HepG2 (cell line): ENCODE measurements at regions not wholly inside any gene's neighbourhood (a gene's known extent, or its start where the extent isn't known, plus 50 kb on each side); places are given as distances from the start of the nearest gene placed in this dataset.

Experiments used
- ATAC-seq: fragments of 200-7000 bp; cut with Tn5 transposase; 3 replicates; pipeline ENCODE4 v1.9.1; 2020; ENCODE audit warnings: mild to moderate bottlenecking, moderate library complexity
- BruUV-seq: library from RNA; stranded (reverse); fragments of 400-500 nt; replicated peaks from 2 replicates; lab custom pipeline; 2021; lab: Mats Ljungman, UMichigan
- CTCF ChIA-PET: fragments of 300-600 bp; formaldehyde crosslinking; extraction: SDS; loops from one replicate; lab custom pipeline; 2021; ENCODE audit warnings: low total read pairs, inconsistent platforms, low intra/inter-chr PET ratio; lab: Yijun Ruan, JAX
- POLR2A ChIA-PET: fragments of 350-600 bp; sonication (Branson Sonifier 250); formaldehyde crosslinking; loops from one replicate; lab custom pipeline; 2020; ENCODE audit warnings: antibody characterized with exemption, inconsistent platforms; lab: Yijun Ruan, JAX
- DNase-seq: peaks from one replicate; pipeline ENCODE4 v3.0.0-alpha.2; 2015; ENCODE audit warnings: low spot score
- FAIRE-seq: peaks from 3 replicates; lab custom pipeline; 2011; peaks lifted over from hg19 to GRCh38; lab: Jason Lieb, UNC
- H2AFZ ChIP-seq: one replicate; pipeline ENCODE4 v1.6.1; 2011; ENCODE audit warnings: low read length, inconsistent platforms
- H3K27ac ChIP-seq: fragments of 300-600 bp; 3 replicates; pipeline ENCODE4 v1.8.0; 2011; ENCODE audit warnings: mixed run types, mild to moderate bottlenecking, mixed read lengths, low read length, inconsistent platforms; ENCODE audit not compliant: insufficient read depth; ENCODE audit errors: extremely low read length
- H3K27me3 ChIP-seq, 2 experiments: fragments of 200-600 bp in 1 of 2; 2 replicates in 1 of 2; 3 replicates in 1 of 2; pipeline versions ENCODE4 v1.6.0 to v1.8.0; 2011; ENCODE audit warnings: low read length in 2 of 2, mild to moderate bottlenecking in 2 of 2, moderate library complexity in 2 of 2, inconsistent platforms in 1 of 2; ENCODE audit not compliant: insufficient read depth in 2 of 2, control insufficient read depth in 1 of 2
- H3K36me3 ChIP-seq, 2 experiments: fragments of 200-600 bp in 1 of 2; replicated peaks in 1 of 2; 2 replicates in 1 of 2; 3 replicates in 1 of 2; pipeline versions ENCODE4 v1.5.1 to v1.8.0; 2011; ENCODE audit warnings: low read length in 2 of 2, inconsistent platforms in 1 of 2; ENCODE audit not compliant: insufficient read depth in 2 of 2, control insufficient read depth in 1 of 2
- H3K4me1 ChIP-seq: 2 replicates; pipeline ENCODE4 v1.5.1; 2012; ENCODE audit warnings: low read length, inconsistent platforms; ENCODE audit not compliant: insufficient read depth
- H3K4me2 ChIP-seq: 2 replicates; pipeline ENCODE4 v1.6.0; 2011; ENCODE audit warnings: low read depth, low read length, inconsistent platforms
- H3K4me3 ChIP-seq, 3 experiments: fragments of 200-600 bp in 1 of 3; sonication (generic), shearing (Covaris generic) in 1 of 3; replicated peaks in 1 of 3; 2 replicates each; pipeline ENCODE4 v1.5.1; 2011 to 2016; ENCODE audit warnings: low read length in 3 of 3, inconsistent platforms in 2 of 3, low read depth in 2 of 3, mild to moderate bottlenecking in 2 of 3, control low read depth in 1 of 3, mixed read lengths in 1 of 3; ENCODE audit not compliant: insufficient read depth in 1 of 3
- H3K79me2 ChIP-seq: one replicate; pipeline ENCODE4 v1.6.1; 2011; ENCODE audit warnings: low read length, inconsistent platforms; ENCODE audit not compliant: insufficient read depth
- H3K9ac ChIP-seq: 2 replicates; pipeline ENCODE4 v1.6.0; 2011; ENCODE audit warnings: mild to moderate bottlenecking, low read depth, low read length, inconsistent platforms; ENCODE audit not compliant: insufficient read depth
- H3K9me3 ChIP-seq: 2 replicates; pipeline ENCODE4 v1.5.1; 2012; ENCODE audit warnings: mild to moderate bottlenecking, low read length
- H4K20me1 ChIP-seq: 2 replicates; pipeline ENCODE4 v1.6.0; 2011; ENCODE audit warnings: inconsistent platforms, mild to moderate bottlenecking, low read length, moderate library complexity; ENCODE audit not compliant: insufficient read depth
- CCAR2 ChIP-seq: fragments of 200-400 bp; formaldehyde crosslinking; optimal IDR thresholded peaks from 2 replicates; pipeline ENCODE3; 2018; ENCODE audit warnings: low read depth, mild to moderate bottlenecking, low read length, moderate library complexity
- LCORL ChIP-seq, 2 experiments: fragments of 450-650 bp in 1 of 2; sonication (generic) in 1 of 2; formaldehyde crosslinking in 1 of 2; IDR thresholded peaks; 2 replicates each; pipeline versions ENCODE4 v1.5.0 to v1.6.1; 2017 to 2020; ENCODE audit warnings: antibody characterized with exemption in 1 of 2, missing genetic modification reagents in 1 of 2
- SMARCC2 ChIP-seq: fragments of 450-650 bp; IDR thresholded peaks from 2 replicates; pipeline ENCODE4 v1.6.1; 2017; ENCODE audit warnings: antibody characterized with exemption, mild to moderate bottlenecking
- THAP9 ChIP-seq: sonication (generic); formaldehyde crosslinking; IDR thresholded peaks from 2 replicates; pipeline ENCODE4; 2020; ENCODE audit warnings: missing genetic modification reagents, mild to moderate bottlenecking, borderline replicate concordance
- ZNF121 ChIP-seq: sonication (generic); formaldehyde crosslinking; IDR thresholded peaks from 2 replicates; pipeline ENCODE4 v1.5.0; 2020; ENCODE audit warnings: mild to moderate bottlenecking, missing genetic modification reagents
- in situ Hi-C: cut with HindIII; loops from 2 replicates; pipeline ENCODE4 v1.10.0; 2017; ENCODE audit warnings: low pct_unique_long_range_greater_than_20kb; ENCODE audit not compliant: extremely low pct_ligation_motif_present
- intact Hi-C: fragments of 100-400 bp; cut with micrococcal nuclease; formaldehyde crosslinking; loops from one replicate; pipeline ENCODE4 v1.10.0; 2022; ENCODE audit not compliant: unreplicated experiment
- TF ChIP-seq, protein P1 (sequence below): sonication (generic); formaldehyde crosslinking; IDR thresholded peaks from 2 replicates; pipeline ENCODE4 v1.4.0; 2020; ENCODE audit warnings: missing genetic modification reagents

- no peak for TF ChIP-seq LCORL (IDR thresholded peaks at IDR 0.05)
- TF ChIP-seq LCORL (CRISPR knock-in tag; IDR thresholded peaks at IDR 0.05) = no peak
Measured at GRCh38 chr4:163233321-163233720, 66.6 kb upstream of the NAF1 start (continued).

DNA sequence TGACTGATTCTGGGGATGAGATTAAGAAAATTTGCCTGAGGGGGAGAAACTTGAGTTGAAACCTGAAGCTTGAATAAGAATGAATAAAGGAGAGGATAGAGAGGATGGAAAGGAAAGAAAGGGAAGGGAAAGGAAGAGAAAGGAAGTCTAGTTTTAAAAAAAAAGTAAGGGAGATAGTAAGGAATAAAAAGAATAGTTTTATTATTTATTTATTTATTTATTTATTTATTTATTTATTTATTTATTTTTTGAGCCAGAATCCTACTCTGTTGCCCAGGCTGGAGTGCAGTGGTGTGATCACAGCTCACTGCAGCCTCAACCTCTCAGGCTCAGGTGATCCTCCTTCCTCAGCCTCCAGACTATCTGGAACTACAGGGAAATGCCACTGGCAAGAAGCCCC, 62.0 kb upstream of the NAF1 start:
- POLR2A ChIA-PET = no interaction called here
- no peak for DNase-seq
- Histone ChIP-seq H3K9me3 (no peaks in the 10 kb centered on the region), H2AFZ (no peak overlapping the region), H3K9ac (no peak overlapping the region), H3K4me3 (no peak overlapping the region), H3K27ac (no peak overlapping the region), H3K36me3 (no peaks in the 10 kb centered on the region), H3K4me2 (no peak overlapping the region), H3K27me3 (no peaks in the 10 kb centered on the region), H4K20me1 (no peaks in the 10 kb centered on the region), H3K4me1 (no peaks in the 10 kb centered on the region), H3K79me2 (no peaks in the 10 kb centered on the region)
- FAIRE-seq = no peak
- ATAC-seq = no peak
- TF ChIP-seq ZNF121 (CRISPR knock-in tag) (no peak), CCAR2 (no peak), THAP9 (CRISPR knock-in tag) (no peak), SMARCC2 (no peak), LCORL (IDR thresholded peaks at IDR 0.05) (no peak), LCORL (CRISPR knock-in tag; IDR thresholded peaks at IDR 0.05) (no peak)
- TF ChIP-seq, protein P1, sequence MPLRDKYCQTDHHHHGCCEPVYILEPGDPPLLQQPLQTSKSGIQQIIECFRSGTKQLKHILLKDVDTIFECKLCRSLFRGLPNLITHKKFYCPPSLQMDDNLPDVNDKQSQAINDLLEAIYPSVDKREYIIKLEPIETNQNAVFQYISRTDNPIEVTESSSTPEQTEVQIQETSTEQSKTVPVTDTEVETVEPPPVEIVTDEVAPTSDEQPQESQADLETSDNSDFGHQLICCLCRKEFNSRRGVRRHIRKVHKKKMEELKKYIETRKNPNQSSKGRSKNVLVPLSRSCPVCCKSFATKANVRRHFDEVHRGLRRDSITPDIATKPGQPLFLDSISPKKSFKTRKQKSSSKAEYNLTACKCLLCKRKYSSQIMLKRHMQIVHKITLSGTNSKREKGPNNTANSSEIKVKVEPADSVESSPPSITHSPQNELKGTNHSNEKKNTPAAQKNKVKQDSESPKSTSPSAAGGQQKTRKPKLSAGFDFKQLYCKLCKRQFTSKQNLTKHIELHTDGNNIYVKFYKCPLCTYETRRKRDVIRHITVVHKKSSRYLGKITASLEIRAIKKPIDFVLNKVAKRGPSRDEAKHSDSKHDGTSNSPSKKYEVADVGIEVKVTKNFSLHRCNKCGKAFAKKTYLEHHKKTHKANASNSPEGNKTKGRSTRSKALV (CRISPR knock-in tag) = no peak
- no TSS peak for BruUV-seq
- CTCF ChIA-PET = no interaction called here
- in situ Hi-C loops (no loop called here), intact Hi-C loops (no loop called here)
